Heart left ventricle (tissue), 16 donors: ENCODE measurements at regions not wholly inside any gene's neighbourhood (a gene's known extent, or its start where the extent isn't known, plus 50 kb on each side); places are given as distances from the start of the nearest gene placed in this dataset.

Source experiments
- ATAC-seq, 4 donors: fragments of 200-7000 bp; cut with Tn5 transposase; one replicate each; pipeline ENCODE4 v1.9.1; 2020 to 2022; ENCODE audit warnings: moderate library complexity in 4 of 4, mild to moderate bottlenecking in 3 of 4, moderate number of reproducible peaks in 1 of 4
- DNase-seq, 5 donors: peaks; one replicate each; pipeline ENCODE4 v3.0.0-alpha.2; 2020
- H3K27ac ChIP-seq, 12 donors: fragments of 200-600 bp; sonication (generic) in 4 of 12; one replicate each; pipeline versions ENCODE4 v1.5.0 to v1.8.0; 2016 to 2022; ENCODE audit warnings: mild to moderate bottlenecking in 2 of 12
- H3K27me3 ChIP-seq, 9 donors: fragments of 200-600 bp; sonication (generic) in 2 of 9; one replicate each; pipeline versions ENCODE4 v1.5.1 to v1.8.0; 2016 to 2022; ENCODE audit warnings: mild to moderate bottlenecking in 3 of 9
- H3K36me3 ChIP-seq, 9 donors: fragments of 200-600 bp; sonication (generic) in 2 of 9; one replicate each; pipeline versions ENCODE4 v1.5.0 to v1.8.0; 2018 to 2022; ENCODE audit warnings: mild to moderate bottlenecking in 2 of 9
- H3K4me1 ChIP-seq, 12 donors: fragments of 200-600 bp; sonication (generic) in 4 of 12; one replicate each; pipeline versions ENCODE4 v1.5.0 to v1.8.0; 2016 to 2022; ENCODE audit warnings: mild to moderate bottlenecking in 3 of 12
- H3K4me3 ChIP-seq, 12 donors: fragments of 200-600 bp; sonication (generic) in 4 of 12; one replicate each; pipeline versions ENCODE4 v1.5.0 to v1.8.0; 2017 to 2022; ENCODE audit warnings: mild to moderate bottlenecking in 9 of 12, moderate library complexity in 4 of 12
- H3K9me3 ChIP-seq, 12 donors: fragments of 200-600 bp; sonication (generic) in 4 of 12; one replicate each; pipeline versions ENCODE4 v1.5.0 to v1.8.0; 2016 to 2022; ENCODE audit warnings: mild to moderate bottlenecking in 1 of 12
- POLR2A ChIP-seq, 2 donors: fragments of 450-650 bp; IDR thresholded peaks; one replicate each; pipeline ENCODE4 v1.6.1; 2017; ENCODE audit warnings: antibody characterized with exemption in 2 of 2, mild to moderate bottlenecking in 2 of 2, moderate library complexity in 2 of 2
- WGBS, 4 donors: extraction: QIAGEN DNeasy Blood & Tissue Kit in 2 of 4; methylation state at CpG; one replicate each; pipeline versions ENCODE4 v1.1.5 to v1.1.7; 2013 to 2018; 5-methylcytosine and 5-hydroxymethylcytosine counted together
- intact Hi-C, 10 donors: fragments of 100-400 bp; cut with DNase I; formaldehyde crosslinking; loops; one replicate each; pipeline versions ENCODE4 v1.11.1 to v1.14.2; 2022
- TF ChIP-seq, protein P1 (sequence below), 12 donors: fragments of 200-600 bp; sonication (generic) in 4 of 12; IDR thresholded peaks; one replicate each; pipeline versions ENCODE4 v1.5.0 to v1.8.0; 2018 to 2022; ENCODE audit warnings: antibody characterized with exemption in 12 of 12, mild to moderate bottlenecking in 5 of 12
- donor health status: ischemic (EF 13 %, LVEDD 7.1; RV severe dilation, severe dysfunction).
- donor health status: healthy with polysubstance abuse.
- donor health status: DM: no; HTN: yes; CAD: no.
- donor health status: DM: no; HTN: no; CAD: no.
- donor health status: ischemic (EF 25% LVEDD 6.9; RV normal size, moderate dysfunction).
- donor health status: ischemic (EF 25% LVEDD 5.7; RV mildly dilated, moderate dysfunction).
- donor health status: healthy.
- donor health status: DM: yes; HTN: yes; CAD: no.
- donor health status: ischemic (EF 35%, LVEDD 5.7; RV mildly dilated, moderate dysfunction).
- donor health status: nonischemic (EF 11% LVEDD 7.7; RV severe dilation, severe dysfunction).
- donor health status: DM: yes; HTN: yes; CAD: no.
- donor health status: PGD.
- donor health status: ischemic (EF 29% LVEDD 5.4; RV normal size, mild dysfunction).
- donor health status: nonischemic (EF 23%, LVEDD 6.1; RV moderate dilation, normal function).

DNA sequence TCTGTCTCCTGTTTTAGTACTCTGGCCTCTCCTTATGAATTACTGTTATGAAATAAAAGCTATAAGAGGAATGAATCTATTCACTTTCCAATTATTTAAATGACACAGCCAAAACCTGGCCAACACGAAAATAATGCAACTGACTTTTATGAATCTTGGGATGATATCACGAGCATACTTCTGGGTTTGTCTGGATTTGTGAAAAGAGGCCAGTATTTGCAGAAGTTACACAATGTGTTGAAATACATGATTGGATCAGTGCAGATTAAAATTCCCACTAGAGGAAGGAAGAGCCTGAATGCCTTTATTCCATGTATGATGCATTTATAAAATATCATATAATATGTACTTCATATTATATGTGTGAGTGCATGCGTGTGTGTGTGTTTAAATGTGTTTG is 418.2 kb downstream of the GRB14 start:
- no peak for ATAC-seq
- 64 to 76% (median 71%) methylated on average over 3 of the region's 3 CpGs for WGBS, 4 donors
- TF ChIP-seq POLR2A (IDR thresholded peaks at IDR 0.05) = no peak
- TF ChIP-seq, protein P1, sequence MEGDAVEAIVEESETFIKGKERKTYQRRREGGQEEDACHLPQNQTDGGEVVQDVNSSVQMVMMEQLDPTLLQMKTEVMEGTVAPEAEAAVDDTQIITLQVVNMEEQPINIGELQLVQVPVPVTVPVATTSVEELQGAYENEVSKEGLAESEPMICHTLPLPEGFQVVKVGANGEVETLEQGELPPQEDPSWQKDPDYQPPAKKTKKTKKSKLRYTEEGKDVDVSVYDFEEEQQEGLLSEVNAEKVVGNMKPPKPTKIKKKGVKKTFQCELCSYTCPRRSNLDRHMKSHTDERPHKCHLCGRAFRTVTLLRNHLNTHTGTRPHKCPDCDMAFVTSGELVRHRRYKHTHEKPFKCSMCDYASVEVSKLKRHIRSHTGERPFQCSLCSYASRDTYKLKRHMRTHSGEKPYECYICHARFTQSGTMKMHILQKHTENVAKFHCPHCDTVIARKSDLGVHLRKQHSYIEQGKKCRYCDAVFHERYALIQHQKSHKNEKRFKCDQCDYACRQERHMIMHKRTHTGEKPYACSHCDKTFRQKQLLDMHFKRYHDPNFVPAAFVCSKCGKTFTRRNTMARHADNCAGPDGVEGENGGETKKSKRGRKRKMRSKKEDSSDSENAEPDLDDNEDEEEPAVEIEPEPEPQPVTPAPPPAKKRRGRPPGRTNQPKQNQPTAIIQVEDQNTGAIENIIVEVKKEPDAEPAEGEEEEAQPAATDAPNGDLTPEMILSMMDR (IDR thresholded peaks at IDR 0.05) = no peak
- H3K4me3 ChIP-seq = no peak overlapping the region
- H3K36me3 ChIP-seq = no peaks in the 10 kb centered on the region
- no peak for DNase-seq
- no peak overlapping the region for H3K27ac ChIP-seq
- intact Hi-C loops = no loop called here
- H3K4me1 ChIP-seq = no peaks in the 10 kb centered on the region
- H3K27me3 ChIP-seq = no peaks in the 10 kb centered on the region
- H3K9me3 ChIP-seq = peaks cover 0 to 5% (median 0%) of the 10 kb centered on the region in 12 donors

DNA sequence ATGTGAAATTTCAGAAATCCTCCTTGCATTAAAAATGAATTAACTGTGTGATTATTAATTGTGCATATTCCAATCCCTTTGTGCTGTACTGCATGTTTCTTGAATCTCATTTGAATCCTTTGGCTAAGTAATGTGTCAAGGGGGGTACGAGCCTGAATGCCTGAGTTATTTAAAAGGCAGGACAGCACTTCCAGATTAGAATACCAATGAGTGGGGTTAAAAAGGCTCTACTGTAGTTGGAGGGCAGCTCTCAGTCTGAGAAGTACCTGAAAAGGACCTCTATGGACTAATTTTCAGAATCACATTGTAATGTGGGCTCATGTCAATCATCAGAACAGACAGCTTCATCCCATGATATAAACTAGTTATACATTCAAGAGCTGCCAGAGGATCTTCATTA is 423.0 kb downstream of the GRB14 start:
- ATAC-seq (no peak), DNase-seq (no peak)
- WGBS, 4 donors = 59 to 68% (median 61%) methylated on average over 1 of the region's 1 CpG
- no peak overlapping the region for H3K27ac ChIP-seq
- peaks cover 0 to 5% (median 0%) of the 10 kb centered on the region in 12 donors for H3K9me3 ChIP-seq
- no peaks in the 10 kb centered on the region for H3K36me3 ChIP-seq
- no peaks in the 10 kb centered on the region for H3K27me3 ChIP-seq
- H3K4me1 ChIP-seq = no peaks in the 10 kb centered on the region
- intact Hi-C loops = no loop called here
- TF ChIP-seq, protein P1 (IDR thresholded peaks at IDR 0.05) = no peak
- TF ChIP-seq POLR2A (IDR thresholded peaks at IDR 0.05) = no peak
- H3K4me3 ChIP-seq = no peak overlapping the region

DNA sequence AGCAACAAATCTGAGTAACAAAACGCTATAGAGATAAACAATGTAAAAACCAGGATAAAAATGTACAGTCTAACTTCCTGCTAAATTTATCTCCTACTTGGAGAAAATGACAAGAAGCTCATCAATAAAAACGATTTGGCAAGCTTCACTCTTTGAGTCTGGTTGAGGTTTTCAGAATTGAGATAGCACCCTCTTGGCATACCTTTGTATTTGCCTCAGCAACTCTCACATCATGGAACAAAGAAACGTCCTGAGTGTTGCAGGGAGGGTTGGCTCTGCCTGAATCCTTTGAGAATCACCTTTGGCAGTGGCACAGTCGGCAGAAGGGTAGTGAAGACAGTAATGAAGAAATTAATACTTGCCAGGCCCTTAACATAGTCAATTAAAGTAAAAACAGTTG is 430.6 kb downstream of the GRB14 start:
- H3K27me3 ChIP-seq = no peaks in the 10 kb centered on the region
- no peak overlapping the region for H3K4me3 ChIP-seq
- peaks cover 0 to 19% (median 0%) of the 10 kb centered on the region in 12 donors for H3K9me3 ChIP-seq
- H3K4me1 ChIP-seq = no peaks in the 10 kb centered on the region
- DNase-seq (no peak), ATAC-seq (no peak)
- 40 to 57% (median 45%) methylated on average over 4 of the region's 4 CpGs for WGBS, 4 donors
- no peak for TF ChIP-seq POLR2A (IDR thresholded peaks at IDR 0.05)
- TF ChIP-seq, protein P1 (IDR thresholded peaks at IDR 0.05) = no peak
- H3K27ac ChIP-seq = no peak overlapping the region
- no peaks in the 10 kb centered on the region for H3K36me3 ChIP-seq
- intact Hi-C loops = no loop called here

- peaks cover 0 to 19% (median 0%) of the 10 kb centered on the region in 12 donors for H3K9me3 ChIP-seq
- no peak overlapping the region for H3K27ac ChIP-seq
- H3K27me3 ChIP-seq = no peaks in the 10 kb centered on the region
- H3K4me3 ChIP-seq = no peak overlapping the region
- ATAC-seq (no peak), DNase-seq (no peak)
- H3K4me1 ChIP-seq = no peaks in the 10 kb centered on the region
- intact Hi-C loops = no loop called here
- WGBS, 4 donors = 77 to 87% (median 85%) methylated on average over 2 of the region's 2 CpGs
- TF ChIP-seq, protein P1 (IDR thresholded peaks at IDR 0.05) = no peak
- TF ChIP-seq POLR2A (IDR thresholded peaks at IDR 0.05) = no peak
- no peaks in the 10 kb centered on the region for H3K36me3 ChIP-seq
These were observed 431.4 kb downstream of the GRB14 start for GRCh38 chr2:164189851-164190250.
